AG04449 (cell line): ENCODE measurements at regions not wholly inside any gene's neighbourhood (a gene's known extent, or its start where the extent isn't known, plus 50 kb on each side); places are given as distances from the start of the nearest gene placed in this dataset.

Experiments used
- CTCF ChIA-PET: fragments of 350-600 bp; formaldehyde crosslinking; extraction: SDS; loops from one replicate; lab custom pipeline; 2021; ENCODE audit warnings: antibody characterized with exemption; lab: Yijun Ruan, JAX
- POLR2A ChIA-PET: fragments of 400-600, 350-600 bp; formaldehyde crosslinking; extraction: SDS; loops from one replicate; lab custom pipeline; 2020; ENCODE audit warnings: antibody characterized with exemption, inconsistent platforms; lab: Yijun Ruan, JAX
- DNase-seq: peaks from one replicate; pipeline ENCODE4 v3.0.0-alpha.2; 2010; ENCODE audit warnings: low read depth, low spot score
- H3K4me3 ChIP-seq: 2 replicates; pipeline ENCODE4 v1.5.1; 2011; ENCODE audit warnings: low read depth, mild to moderate bottlenecking, control low read depth, low read length
- TF ChIP-seq, protein P1 (sequence below): IDR thresholded peaks from one replicate; pipeline ENCODE4 v1.5.1; 2011; ENCODE audit warnings: mild to moderate bottlenecking, moderate library complexity, low read length, control low read depth, inconsistent platforms; ENCODE audit not compliant: insufficient read depth; ENCODE audit errors: missing control alignments

- H3K4me3 ChIP-seq = no peak overlapping the region
- no peak for DNase-seq
- ChIA-PET POLR2A (no interaction called here), CTCF (no interaction called here)
- TF ChIP-seq, protein P1, sequence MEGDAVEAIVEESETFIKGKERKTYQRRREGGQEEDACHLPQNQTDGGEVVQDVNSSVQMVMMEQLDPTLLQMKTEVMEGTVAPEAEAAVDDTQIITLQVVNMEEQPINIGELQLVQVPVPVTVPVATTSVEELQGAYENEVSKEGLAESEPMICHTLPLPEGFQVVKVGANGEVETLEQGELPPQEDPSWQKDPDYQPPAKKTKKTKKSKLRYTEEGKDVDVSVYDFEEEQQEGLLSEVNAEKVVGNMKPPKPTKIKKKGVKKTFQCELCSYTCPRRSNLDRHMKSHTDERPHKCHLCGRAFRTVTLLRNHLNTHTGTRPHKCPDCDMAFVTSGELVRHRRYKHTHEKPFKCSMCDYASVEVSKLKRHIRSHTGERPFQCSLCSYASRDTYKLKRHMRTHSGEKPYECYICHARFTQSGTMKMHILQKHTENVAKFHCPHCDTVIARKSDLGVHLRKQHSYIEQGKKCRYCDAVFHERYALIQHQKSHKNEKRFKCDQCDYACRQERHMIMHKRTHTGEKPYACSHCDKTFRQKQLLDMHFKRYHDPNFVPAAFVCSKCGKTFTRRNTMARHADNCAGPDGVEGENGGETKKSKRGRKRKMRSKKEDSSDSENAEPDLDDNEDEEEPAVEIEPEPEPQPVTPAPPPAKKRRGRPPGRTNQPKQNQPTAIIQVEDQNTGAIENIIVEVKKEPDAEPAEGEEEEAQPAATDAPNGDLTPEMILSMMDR = no peak
These were observed 334.7 kb upstream of the FTMT start for GRCh38 chr5:121516997-121517396.

DNA sequence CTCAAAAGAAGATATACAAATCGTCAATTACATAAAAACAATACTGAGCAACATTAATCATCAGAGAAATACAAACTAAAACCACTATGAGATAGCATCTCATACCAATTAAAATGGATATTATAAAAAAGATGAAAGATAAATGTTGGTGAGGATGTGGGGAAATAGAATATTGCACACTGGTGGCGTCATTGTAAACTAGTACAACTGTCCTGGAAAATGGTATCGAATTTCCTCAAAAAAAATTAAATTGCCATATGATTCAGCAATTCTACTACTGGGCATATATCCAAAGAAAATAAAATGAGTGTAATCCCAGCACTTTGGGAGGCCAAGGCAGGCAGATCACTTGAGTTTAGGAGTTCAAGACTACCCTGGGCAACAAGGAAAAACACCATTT lies 326.0 kb upstream of the FTMT start:
- ChIA-PET CTCF (no interaction called here), POLR2A (no interaction called here)
- H3K4me3 ChIP-seq = no peak overlapping the region
- TF ChIP-seq, protein P1 = no peak
- no peak for DNase-seq

GRCh38 chr5:121526908-121527307 lies 324.8 kb upstream of the FTMT start:
- DNase-seq = no peak
- CTCF ChIA-PET = no interaction called here
- TF ChIP-seq, protein P1 = no peak
- no peak overlapping the region for H3K4me3 ChIP-seq
- POLR2A ChIA-PET = no interaction called here

- DNase-seq = no peak
- TF ChIP-seq, protein P1 = no peak
- no peak overlapping the region for H3K4me3 ChIP-seq
- POLR2A ChIA-PET = no interaction called here
- CTCF ChIA-PET = no interaction called here
These were observed 317.9 kb upstream of the FTMT start for GRCh38 chr5:121533814-121534213.

- no peak overlapping the region for H3K4me3 ChIP-seq
- TF ChIP-seq, protein P1 = no peak
- no peak for DNase-seq
- CTCF ChIA-PET = no interaction called here
- POLR2A ChIA-PET = no interaction called here
These were observed 300.7 kb upstream of the FTMT start for GRCh38 chr5:121550989-121551388.

DNA sequence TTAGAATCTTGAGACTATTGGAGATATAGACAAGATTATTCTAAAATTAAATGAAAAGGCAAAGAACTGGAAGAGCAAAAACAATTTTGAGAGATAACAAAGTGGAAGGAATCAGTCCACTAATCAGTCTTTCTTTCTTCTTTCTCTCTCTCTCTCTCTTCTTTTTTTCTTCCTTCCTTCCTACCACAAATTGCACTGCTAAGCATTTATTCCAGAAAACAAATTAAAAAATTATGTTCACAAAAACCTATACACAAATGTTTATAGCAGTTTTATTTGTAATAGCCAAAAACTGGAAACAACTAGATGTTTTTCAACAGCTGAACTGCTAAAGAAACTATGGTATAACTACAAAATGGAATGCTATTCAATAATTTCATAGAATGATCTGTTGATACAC lies 291.9 kb upstream of the FTMT start:
- H3K4me3 ChIP-seq = no peak overlapping the region
- CTCF ChIA-PET = no interaction called here
- no peak for DNase-seq
- TF ChIP-seq, protein P1 = no peak
- POLR2A ChIA-PET = no interaction called here
